Breast epithelium (tissue), 4 donors: ENCODE measurements at regions not wholly inside any gene's neighbourhood (a gene's known extent, or its start where the extent isn't known, plus 50 kb on each side); places are given as distances from the start of the nearest gene placed in this dataset.

Experiments
- DNase-seq, 2 donors: peaks; one replicate each; pipeline ENCODE4 v3.0.0-alpha.2; 2019; ENCODE audit warnings: low spot score in 2 of 2
- H3K27ac ChIP-seq, 2 donors: fragments of 200-600 bp; sonication (generic) in 1 of 2; one replicate each; pipeline ENCODE4 v1.5.1; 2016 to 2019; ENCODE audit warnings: mild to moderate bottlenecking in 1 of 2
- H3K27me3 ChIP-seq, 2 donors: fragments of 200-600 bp; sonication (generic) in 1 of 2; one replicate each; pipeline versions ENCODE4 v1.5.1 to v1.6.0; 2017 to 2019; ENCODE audit warnings: control low read depth in 1 of 2, mild to moderate bottlenecking in 1 of 2
- H3K36me3 ChIP-seq: fragments of 200-600 bp; one replicate; pipeline ENCODE4 v1.5.1; 2019
- H3K4me1 ChIP-seq, 2 donors: fragments of 200-600 bp; sonication (generic); one replicate each; pipeline ENCODE4 v1.5.1; 2016 to 2019; ENCODE audit warnings: control low read depth in 1 of 2
- H3K4me3 ChIP-seq, 3 donors: fragments of 200-600 bp; sonication (generic); 1 replicate in 2 of 3; 2 replicates in 1 of 3; pipeline ENCODE4 v1.5.1; 2016 to 2019; ENCODE audit warnings: mild to moderate bottlenecking in 3 of 3, moderate library complexity in 2 of 3
- H3K9me3 ChIP-seq, 2 donors: fragments of 200-600 bp; sonication (generic) in 1 of 2; one replicate each; pipeline ENCODE4 v1.5.1; 2016 to 2019; ENCODE audit warnings: control low read depth in 1 of 2
- CTCF ChIP-seq, 3 donors: fragments of 450-650 bp; IDR thresholded peaks; one replicate each; pipeline ENCODE4 v1.5.1; 2016 to 2017; ENCODE audit warnings: antibody characterized with exemption in 3 of 3, mild to moderate bottlenecking in 3 of 3, moderate library complexity in 3 of 3
- POLR2A ChIP-seq: fragments of 450-650 bp; IDR thresholded peaks from one replicate; pipeline ENCODE4 v1.6.1; 2016; ENCODE audit warnings: antibody characterized with exemption, mild to moderate bottlenecking, moderate library complexity
- POLR2AphosphoS5 ChIP-seq, 3 donors: sonication (generic); formaldehyde crosslinking; IDR thresholded peaks; one replicate each; pipeline ENCODE4 v1.6.1; 2017; ENCODE audit warnings: antibody characterized with exemption in 3 of 3
- intact Hi-C: fragments of 100-400 bp; cut with DNase I; formaldehyde crosslinking; loops from one replicate; pipeline ENCODE4 v1.15.1; 2023; ENCODE audit warnings: low total_unique reads

DNA sequence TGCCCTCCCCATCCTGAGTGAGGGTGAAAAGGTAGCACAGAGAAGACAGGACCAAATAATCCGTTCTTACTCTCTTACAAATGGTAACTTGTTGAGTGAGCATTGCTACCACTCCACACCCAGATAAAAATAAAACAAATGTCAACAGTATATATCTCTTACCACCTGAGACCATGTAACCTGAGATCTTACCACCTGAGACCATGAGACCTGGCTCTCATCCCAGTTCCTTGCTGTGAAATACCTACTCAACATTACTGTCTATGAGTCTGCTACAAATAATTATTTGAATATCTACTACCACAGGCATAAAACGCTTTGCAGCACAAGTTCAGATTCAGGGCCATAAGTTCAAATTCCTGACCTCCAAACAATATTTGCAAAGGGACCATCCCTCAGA is 234.7 kb downstream of the C1D start:
- Histone ChIP-seq H3K4me3 (no peak overlapping the region), H3K36me3 (no peaks in the 10 kb centered on the region), H3K9me3 (no peaks in the 10 kb centered on the region), H3K27ac (no peak overlapping the region), H3K27me3 (no peaks in the 10 kb centered on the region), H3K4me1 (no peaks in the 10 kb centered on the region)
- TF ChIP-seq POLR2A = no peak
- TF ChIP-seq POLR2AphosphoS5 (IDR thresholded peaks at IDR 0.05) = no peak
- no peak for TF ChIP-seq CTCF (IDR thresholded peaks at IDR 0.05)
- intact Hi-C loops = no loop called here
- no peak for DNase-seq

- H3K4me3 ChIP-seq = no peak overlapping the region
- no peak for DNase-seq
- no peaks in the 10 kb centered on the region for H3K9me3 ChIP-seq
- no peaks in the 10 kb centered on the region for H3K36me3 ChIP-seq
- H3K27ac ChIP-seq = no peak overlapping the region
- no peaks in the 10 kb centered on the region for H3K27me3 ChIP-seq
- TF ChIP-seq CTCF (IDR thresholded peaks at IDR 0.05) (no peak), POLR2A (no peak), POLR2AphosphoS5 (IDR thresholded peaks at IDR 0.05) (no peak)
- no peaks in the 10 kb centered on the region for H3K4me1 ChIP-seq
- intact Hi-C loops = no loop called here
Measured at GRCh38 chr2:67829470-67829869, 233.3 kb downstream of the C1D start.

GRCh38 chr2:67833632-67834031 is 229.2 kb downstream of the C1D start:
- TF ChIP-seq POLR2A = no peak
- TF ChIP-seq CTCF (IDR thresholded peaks at IDR 0.05) = no peak
- TF ChIP-seq POLR2AphosphoS5 (IDR thresholded peaks at IDR 0.05) = no peak
- Histone ChIP-seq H3K4me1 (no peaks in the 10 kb centered on the region), H3K4me3 (no peak overlapping the region), H3K27ac (no peak overlapping the region), H3K9me3 (no peaks in the 10 kb centered on the region), H3K27me3 (no peaks in the 10 kb centered on the region), H3K36me3 (no peaks in the 10 kb centered on the region)
- DNase-seq = no peak
- intact Hi-C loops = no loop called here

- intact Hi-C loops = no loop called here
- no peaks in the 10 kb centered on the region for H3K4me1 ChIP-seq
- H3K4me3 ChIP-seq = no peak overlapping the region
- no peak for DNase-seq
- no peak overlapping the region for H3K27ac ChIP-seq
- H3K9me3 ChIP-seq = no peaks in the 10 kb centered on the region
- H3K27me3 ChIP-seq = no peaks in the 10 kb centered on the region
- TF ChIP-seq POLR2A (no peak), POLR2AphosphoS5 (IDR thresholded peaks at IDR 0.05) (no peak), CTCF (IDR thresholded peaks at IDR 0.05) (no peak)
- no peaks in the 10 kb centered on the region for H3K36me3 ChIP-seq
Measured at GRCh38 chr2:67834482-67834881, 228.3 kb downstream of the C1D start.

DNA sequence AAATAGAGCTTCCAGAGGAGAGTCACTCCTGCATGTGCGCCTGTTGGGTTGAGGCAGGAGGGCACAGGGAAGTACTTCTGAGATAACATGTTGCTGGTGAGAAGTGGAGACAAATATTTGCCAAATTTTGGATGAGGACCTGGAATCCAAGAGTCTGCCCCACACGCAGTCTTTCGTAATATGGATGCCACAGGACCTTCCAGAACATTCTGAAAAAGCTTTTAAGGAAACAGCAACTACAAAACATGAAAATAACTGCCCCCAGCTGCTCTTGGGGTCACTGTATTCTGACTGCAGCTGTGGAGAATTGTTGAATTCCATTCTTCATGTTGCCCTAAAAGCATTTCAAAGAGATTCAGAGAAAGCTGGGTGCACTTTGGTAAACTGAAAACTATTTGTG is 227.5 kb downstream of the C1D start:
- H3K9me3 ChIP-seq = no peaks in the 10 kb centered on the region
- TF ChIP-seq POLR2AphosphoS5 (IDR thresholded peaks at IDR 0.05) = no peak
- no peak for TF ChIP-seq POLR2A
- no peak for TF ChIP-seq CTCF (IDR thresholded peaks at IDR 0.05)
- no peaks in the 10 kb centered on the region for H3K36me3 ChIP-seq
- H3K4me1 ChIP-seq = no peaks in the 10 kb centered on the region
- no peak overlapping the region for H3K4me3 ChIP-seq
- no peaks in the 10 kb centered on the region for H3K27me3 ChIP-seq
- DNase-seq = no peak
- no peak overlapping the region for H3K27ac ChIP-seq
- intact Hi-C loops = no loop called here
